ENCODE measurements at regions not wholly inside any gene's neighbourhood (a gene's known extent, or its start where the extent isn't known, plus 50 kb on each side); places are given as distances from the start of the nearest gene placed in this dataset.

GRCh38 chr4:24244663-24245490, 339.5 kb downstream of the DHX15 start:
- no peak for DNase-seq (ENCODE audit: low spot score)

DNA sequence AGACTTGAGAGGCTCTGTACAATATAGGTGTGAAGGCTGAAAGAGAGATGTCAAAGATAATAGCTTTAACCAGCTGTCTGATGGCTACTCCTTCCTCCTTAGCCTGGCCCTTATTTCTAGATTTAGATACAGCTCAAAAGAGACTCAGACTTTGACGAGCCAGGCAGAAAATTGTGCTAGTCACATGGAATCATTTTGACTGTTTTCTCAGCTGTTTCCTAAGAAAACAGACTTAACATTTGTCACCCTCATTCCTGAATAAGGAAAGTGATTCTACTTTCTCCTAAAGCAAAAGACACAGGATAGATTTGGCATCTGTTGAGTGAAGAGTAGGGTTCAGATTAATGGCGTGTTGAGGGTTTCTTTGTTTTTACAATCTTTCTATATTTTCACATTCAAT, 340.7 kb downstream of the DHX15 start:
- no peak for DNase-seq (ENCODE audit: low spot score)

DNA sequence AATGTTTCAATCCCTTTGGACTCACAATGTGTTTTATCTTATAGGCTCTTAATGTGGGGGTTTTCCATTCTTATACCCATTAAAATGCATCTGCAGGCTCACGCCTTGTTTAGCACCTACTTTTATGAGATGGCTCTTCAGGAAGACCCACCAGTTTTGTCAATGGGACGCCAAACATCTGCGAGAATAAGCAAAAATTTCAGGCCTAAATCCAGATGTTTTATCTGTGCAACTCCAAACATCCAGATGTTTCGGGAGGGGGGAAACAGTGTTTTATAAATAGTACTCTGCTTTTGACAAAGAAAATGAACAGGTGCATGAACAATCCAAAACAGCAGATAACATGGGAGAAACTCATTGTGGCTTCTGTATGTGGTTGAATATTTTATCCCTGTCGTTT, 342.8 kb downstream of the DHX15 start:
- no peak for DNase-seq (ENCODE audit: low spot score)

- DNase-seq (ENCODE audit: low spot score) = no peak
Observed at GRCh38 chr4:24240655-24241054, 343.7 kb downstream of the DHX15 start.

DNA sequence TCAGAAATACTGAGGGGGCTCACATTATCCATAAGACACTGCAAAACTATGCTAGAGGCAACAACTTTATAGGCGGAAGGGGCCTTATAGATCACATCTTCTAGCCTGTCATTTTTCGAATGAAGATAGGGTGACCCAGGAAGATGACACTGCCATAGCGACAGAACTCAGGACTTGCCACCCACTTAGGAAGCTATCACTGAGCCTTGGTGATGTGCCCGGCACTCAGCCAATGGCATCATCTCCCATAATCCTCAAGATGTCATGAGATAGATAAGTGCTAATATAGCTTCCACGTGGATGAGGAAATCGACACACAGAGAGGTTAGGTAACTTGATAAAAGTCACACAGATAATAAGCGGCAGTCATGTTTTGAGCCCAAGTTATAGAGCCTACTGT, 346.6 kb downstream of the DHX15 start:
- no peak for DNase-seq (ENCODE audit: low spot score)

DNA sequence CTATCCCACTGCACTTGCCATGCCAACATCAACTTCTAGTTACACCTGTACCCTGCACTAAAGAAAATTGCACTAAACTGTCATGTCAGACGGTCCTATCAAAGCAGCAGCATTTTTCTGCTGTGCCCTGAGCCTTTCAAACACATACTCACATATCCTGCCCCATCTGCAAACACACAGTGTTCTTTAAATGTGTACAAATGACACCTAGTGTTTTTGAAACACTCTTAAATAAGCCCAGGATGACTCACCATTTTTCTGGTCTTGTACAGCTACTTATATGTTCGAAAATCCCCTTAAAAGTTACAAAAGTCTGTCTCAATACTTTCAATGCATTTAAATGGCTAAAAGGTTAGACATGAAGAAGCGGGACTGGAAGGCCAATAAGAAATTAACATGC, 346.7 kb upstream of the PPARGC1A start:
- DNase-seq (ENCODE audit: low spot score) = no peak

DNA sequence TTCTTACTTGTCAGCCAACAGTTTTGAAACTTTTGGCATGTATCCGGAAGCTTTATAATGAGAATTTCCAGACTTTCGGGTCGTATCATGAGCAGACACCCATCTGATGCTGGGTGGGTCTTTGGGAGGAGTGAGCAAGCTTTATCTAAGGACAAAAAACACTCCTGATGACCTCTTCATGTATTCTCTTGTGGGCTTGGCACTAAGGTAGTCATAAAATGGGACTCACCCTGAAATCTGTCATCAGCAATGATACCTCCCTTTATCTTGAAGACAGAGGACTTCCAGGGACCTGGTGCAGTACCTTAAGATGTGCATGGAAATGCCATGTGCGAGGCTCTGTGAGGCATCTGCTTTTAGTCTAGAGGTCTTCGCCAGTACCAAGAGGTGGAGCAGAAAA, 346.3 kb upstream of the PPARGC1A start:
- DNase-seq (ENCODE audit: low spot score) = no peak

- DNase-seq (ENCODE audit: low spot score) = no peak
Observed at GRCh38 chr4:24235618-24236017, 345.8 kb upstream of the PPARGC1A start.

DNA sequence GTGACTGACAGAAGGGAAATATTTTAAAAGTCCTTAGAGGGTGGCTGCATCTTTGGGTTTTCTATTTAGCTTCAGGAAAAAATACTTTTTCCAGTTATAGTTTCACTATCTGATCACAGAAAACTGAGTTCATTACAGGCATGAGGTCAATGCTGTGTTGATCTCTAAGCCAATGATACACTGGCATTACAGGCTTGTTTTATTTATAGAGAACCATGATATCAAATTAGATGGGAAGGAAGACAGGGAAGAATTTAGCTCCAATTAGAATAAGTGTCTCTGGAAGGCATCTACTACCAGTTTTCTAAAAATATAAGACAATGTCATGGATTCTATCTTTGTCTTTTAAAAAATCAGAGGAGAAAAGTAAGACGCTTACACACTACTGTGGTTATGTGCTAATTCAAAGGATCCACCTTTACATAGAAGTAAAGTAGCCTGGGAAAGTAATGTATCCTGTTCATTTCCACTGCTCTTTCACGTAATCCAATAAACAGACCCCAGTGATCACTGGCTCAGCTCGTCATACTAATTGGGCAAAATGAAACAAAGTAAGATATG, 344.5 kb upstream of the PPARGC1A start:
- no peak for DNase-seq (ENCODE audit: low spot score)

DNA sequence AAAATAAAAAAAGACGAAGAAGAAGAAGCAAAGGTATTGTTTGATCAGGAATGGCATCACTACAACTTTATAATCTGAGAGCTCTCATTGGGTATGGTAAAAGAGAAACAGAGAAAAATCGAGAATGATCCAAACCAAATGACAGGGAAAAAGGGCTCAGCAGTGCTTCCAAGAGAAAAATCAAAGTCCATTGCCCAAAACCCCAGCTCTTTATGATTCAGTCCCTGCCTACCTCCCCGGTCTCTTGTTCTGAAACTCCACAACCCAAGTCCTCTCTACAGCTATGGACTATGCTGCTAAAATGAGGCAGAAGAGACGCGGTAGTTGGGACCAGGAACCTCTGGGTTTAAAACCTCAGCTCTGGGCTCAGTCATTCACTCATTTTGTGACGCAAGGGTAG, 341.1 kb upstream of the PPARGC1A start:
- DNase-seq (ENCODE audit: low spot score) = no peak

DNA sequence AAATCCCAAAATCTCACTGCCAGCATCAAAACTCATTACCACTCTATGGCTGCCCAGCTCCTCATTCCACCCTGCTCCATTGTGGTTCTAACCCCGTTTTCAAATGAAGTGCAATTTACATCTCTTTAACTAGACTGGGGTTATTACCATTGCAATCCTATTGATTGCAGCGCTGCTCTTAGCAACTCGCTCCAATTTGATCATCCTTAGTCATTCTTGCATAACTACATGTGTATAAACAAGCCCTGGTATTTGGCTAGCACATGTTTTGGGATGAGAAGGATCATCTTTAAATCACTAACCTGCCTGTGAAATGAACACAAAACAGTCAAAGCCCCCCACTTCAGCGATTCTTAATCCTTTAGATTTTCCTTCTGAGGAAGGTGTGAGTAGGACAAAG, 340.1 kb upstream of the PPARGC1A start:
- DNase-seq (ENCODE audit: low spot score) = no peak

DNA sequence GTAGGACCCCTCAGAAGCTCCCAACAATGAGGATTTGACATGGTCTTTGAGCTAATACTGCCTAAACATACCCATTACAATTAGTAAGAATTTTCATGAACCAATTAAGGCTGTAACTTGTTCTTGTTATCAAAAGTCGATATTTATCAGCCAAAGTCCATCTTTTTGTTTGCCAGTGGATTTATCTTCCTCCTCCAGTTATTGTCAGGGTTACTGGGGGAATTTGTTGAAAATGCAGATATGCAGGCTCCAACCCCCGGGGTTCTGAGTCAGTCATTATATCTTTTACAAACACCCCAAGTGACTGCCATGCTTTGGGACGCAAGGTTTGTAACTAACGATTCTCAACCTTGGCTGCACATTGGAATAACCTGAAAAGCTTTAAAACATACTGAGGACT, 338.8 kb upstream of the PPARGC1A start:
- no peak for DNase-seq (ENCODE audit: low spot score)

GRCh38 chr4:24226667-24227066, 336.8 kb upstream of the PPARGC1A start:
- no peak for DNase-seq (ENCODE audit: low spot score)

- DNase-seq (ENCODE audit: low spot score) = no peak
Observed at GRCh38 chr4:24226023-24226422, 336.2 kb upstream of the PPARGC1A start.

DNA sequence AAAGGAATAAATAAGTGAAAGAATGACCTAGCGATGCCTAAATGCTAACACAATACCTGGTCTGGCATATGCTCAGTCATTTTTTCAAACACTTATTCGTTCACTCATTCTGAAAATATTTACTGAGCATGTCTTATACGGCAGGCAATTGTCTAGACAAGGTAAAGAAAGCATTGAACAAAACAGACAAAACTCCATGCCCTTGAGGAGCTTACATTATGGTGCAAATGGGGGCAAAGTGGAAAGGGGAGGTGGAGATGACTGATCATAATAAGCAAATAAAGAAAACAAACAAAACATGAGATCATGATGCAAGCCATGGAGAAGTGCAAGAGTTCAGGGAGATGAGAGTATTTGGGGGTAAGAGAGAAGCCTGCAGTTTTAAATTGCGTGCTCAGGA, 334.6 kb upstream of the PPARGC1A start:
- DNase-seq (ENCODE audit: low spot score) = no peak

GRCh38 chr4:24219209-24219608, 329.4 kb upstream of the PPARGC1A start:
- DNase-seq (ENCODE audit: low spot score) = no peak

- DNase-seq (ENCODE audit: low spot score) = no peak
Observed at GRCh38 chr4:24218566-24218965, 328.7 kb upstream of the PPARGC1A start.

- no peak for DNase-seq (ENCODE audit: low spot score)
Observed at GRCh38 chr4:24214796-24215195, 324.9 kb upstream of the PPARGC1A start.

DNA sequence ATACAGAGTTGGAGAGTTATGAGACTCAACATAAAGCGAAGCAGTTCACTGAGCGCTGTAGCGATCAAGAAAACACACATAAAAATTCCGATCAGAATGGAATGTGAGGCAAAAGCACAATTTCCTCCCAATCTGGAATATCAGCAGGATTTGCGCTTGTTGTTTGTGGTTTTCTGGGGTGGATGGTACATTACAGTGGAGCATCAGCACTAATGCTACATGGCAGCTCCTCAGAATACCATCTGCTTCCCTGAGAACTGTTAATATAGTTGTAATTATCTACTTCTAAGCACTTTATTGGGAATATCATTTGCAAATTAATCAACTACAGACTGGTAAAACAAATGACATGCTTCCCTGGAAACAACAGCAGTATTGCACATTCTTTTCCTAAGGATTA, 324.1 kb upstream of the PPARGC1A start:
- no peak for DNase-seq (ENCODE audit: low spot score)

DNA sequence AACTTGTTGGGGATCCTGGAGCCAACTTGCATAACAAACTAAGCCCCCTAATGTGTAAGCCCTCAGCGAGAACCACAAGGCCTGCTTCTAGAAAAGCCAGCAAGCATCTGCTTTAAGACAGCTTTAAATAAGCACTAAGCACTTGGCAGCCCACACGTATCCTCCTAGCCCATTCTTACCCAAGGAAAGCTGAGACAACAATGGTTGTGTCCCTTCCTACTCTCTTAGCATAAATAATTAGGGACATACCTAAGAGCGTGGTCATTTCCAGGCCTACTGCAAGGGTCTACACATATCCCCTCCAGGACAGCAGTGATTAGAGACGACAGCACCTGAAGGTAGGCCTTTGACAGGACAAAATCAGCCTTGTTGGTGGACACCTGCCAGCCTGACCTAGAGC, 322.8 kb upstream of the PPARGC1A start:
- DNase-seq (ENCODE audit: low spot score) = no peak

DNA sequence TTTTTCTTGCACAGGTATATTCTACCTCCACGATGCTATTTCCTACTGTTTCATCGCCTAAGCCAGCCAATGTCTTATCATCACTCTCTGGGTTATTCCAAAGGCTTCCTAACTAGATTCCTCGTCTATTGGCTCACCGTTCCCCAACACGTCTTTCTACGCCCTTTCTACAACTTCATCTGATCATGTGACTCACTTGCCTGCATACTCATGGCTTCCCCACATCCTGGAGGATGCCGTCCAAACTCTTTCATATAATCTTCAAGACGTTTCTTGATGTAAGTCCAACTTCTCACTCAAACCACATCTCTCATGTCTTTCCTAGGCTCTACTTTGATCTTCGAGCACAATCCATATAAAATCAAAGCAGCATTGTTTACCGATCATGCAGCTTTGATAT, 322.0 kb upstream of the PPARGC1A start:
- DNase-seq (ENCODE audit: low spot score) = no peak

DNA sequence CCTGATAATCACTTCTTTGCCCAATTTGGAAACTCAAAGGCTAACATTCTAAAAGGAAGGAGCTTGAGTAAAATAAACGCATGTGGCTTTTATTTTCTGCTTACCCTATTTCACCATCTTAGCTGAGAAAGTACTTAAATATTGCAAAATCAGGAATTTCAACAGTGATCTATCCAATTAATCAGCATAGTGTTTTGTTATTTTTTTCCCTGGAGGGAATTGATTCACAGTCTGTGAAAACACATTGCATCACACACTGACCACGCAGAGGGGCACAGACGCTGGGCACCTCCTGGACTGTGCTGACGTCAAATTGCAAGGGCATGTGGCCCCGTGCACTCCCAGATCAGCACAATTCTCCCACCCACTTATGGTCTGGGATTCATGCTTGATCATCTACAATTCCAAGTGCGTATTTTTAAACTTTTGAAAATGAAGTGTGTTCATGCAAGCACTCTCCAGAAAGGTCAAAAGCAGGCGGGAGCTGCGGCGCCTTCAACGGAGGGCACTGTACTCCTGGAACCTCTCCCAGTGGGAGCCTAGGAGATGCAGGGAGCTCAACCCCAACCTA, 320.6 kb upstream of the PPARGC1A start:
- DNase-seq (ENCODE audit: low spot score) = no peak

DNA sequence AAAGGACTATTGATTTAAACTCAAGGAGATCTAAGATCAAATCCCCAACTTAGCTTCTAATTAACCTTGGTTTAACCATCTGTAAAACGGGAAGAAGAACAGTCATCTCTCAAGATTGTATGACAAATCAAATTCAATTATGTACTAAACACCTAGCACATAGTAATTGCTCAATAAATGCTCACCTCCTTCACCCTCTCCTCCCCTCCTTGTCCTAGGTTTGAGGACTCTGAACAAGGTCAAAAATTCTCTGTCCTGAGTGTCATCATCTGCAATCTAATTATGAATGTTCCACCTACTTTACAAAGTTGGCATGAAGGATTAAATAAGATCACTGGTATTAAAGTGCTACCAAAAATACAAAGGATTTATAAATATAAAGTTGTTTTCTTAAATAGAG, 320.1 kb upstream of the PPARGC1A start:
- DNase-seq (ENCODE audit: low spot score) = no peak

DNA sequence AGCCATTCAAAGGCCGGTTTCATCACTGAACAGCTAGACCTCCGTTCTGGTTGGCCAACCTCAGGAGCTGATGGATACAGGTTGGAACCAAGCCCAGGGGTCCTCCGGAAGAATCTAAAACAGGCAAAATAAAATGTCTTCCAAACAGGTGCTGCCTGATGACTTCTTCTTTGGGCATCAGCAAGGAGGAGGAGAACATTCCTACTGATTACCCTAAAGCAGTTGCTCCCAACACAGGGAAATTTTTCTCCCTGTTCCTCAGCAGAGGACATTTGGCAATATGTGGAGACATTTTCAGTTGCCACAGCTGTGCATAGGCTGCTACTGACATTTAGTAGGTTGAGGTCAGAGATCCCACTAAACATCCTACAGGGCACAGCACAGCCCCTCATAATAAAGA, 319.3 kb upstream of the PPARGC1A start:
- no peak for DNase-seq (ENCODE audit: low spot score)

Data from putamen (tissue), 1 donor.